Activated CD4-positive, alpha-beta T cell treated with anti-CD3 and anti-CD28 coated beads for 36 hours (primary cell): ENCODE measurements at regions not wholly inside any gene's neighbourhood (a gene's known extent, or its start where the extent isn't known, plus 50 kb on each side); places are given as distances from the start of the nearest gene placed in this dataset.

Source experiments
- ATAC-seq: fragments of 200-7000 bp; cut with Tn5 transposase; one replicate; pipeline ENCODE4 v1.10.0; 2021; ENCODE audit warnings: mild to moderate bottlenecking, moderate library complexity
- CTCF ChIA-PET: fragments of 350-600 bp; sonication (Branson Sonifier 250); formaldehyde crosslinking; loops from one replicate; lab custom pipeline; 2021; ENCODE audit warnings: antibody characterized with exemption; lab: Charles Lee
- POLR2A ChIA-PET: fragments of 350-600 bp; sonication (Branson Sonifier 250); formaldehyde crosslinking; loops from one replicate; lab custom pipeline; 2021; ENCODE audit warnings: antibody characterized with exemption, inconsistent platforms; lab: Charles Lee
- DNase-seq: peaks from one replicate; pipeline ENCODE4 v3.0.0-alpha.2; 2020
- H3K27ac Mint-ChIP-seq: one replicate; pipeline ENCODE4 v1.8.0; 2021; ENCODE audit warnings: mixed read lengths
- H3K27me3 Mint-ChIP-seq: one replicate; pipeline ENCODE4 v1.8.0; 2021; ENCODE audit warnings: mixed read lengths
- H3K36me3 Mint-ChIP-seq: one replicate; pipeline ENCODE4 v1.8.0; 2021; ENCODE audit warnings: low read depth, mixed read lengths
- H3K4me1 Mint-ChIP-seq: one replicate; pipeline ENCODE4 v1.8.0; 2021; ENCODE audit warnings: mixed read lengths
- H3K4me3 Mint-ChIP-seq: one replicate; pipeline ENCODE4 v1.8.0; 2021; ENCODE audit warnings: mild to moderate bottlenecking, moderate library complexity, mixed read lengths
- H3K9me3 Mint-ChIP-seq: one replicate; pipeline ENCODE4 v1.8.0; 2021; ENCODE audit warnings: low read depth, mixed read lengths
- intact Hi-C, 2 experiments: fragments of 100-400 bp; cut with DNase I in 1 of 2; cut with micrococcal nuclease in 1 of 2; formaldehyde crosslinking; loops; one replicate each; pipeline versions ENCODE4 v1.14.2 to v1.15.1; 2022 to 2024; cut with DNase I, micrococcal nuclease

DNA sequence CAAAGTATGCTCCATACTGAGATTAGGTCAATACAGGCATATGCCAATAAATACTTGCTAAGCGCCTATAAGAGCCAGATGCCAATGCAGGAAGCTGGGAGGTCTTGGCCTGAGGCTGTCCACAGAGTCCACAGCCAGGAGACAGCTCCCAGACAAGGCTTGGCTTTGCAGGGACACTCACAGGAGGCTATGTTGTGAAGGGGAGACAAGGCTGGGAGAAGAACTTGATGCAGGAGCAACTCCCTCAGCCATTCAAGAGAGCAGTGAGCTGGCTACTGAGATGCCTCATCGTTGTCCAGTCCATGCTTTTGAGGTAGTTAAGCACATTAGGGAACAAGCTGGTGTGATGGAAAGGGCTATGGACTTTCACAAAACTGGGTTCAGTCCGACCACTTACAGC lies 891.5 kb downstream of the TBC1D22A start:
- intact Hi-C loops = no loop called here
- no peak for ATAC-seq
- Mint-ChIP-seq H3K9me3 (peaks cover 4% of the 10 kb centered on the region), H3K4me1 (no peaks in the 10 kb centered on the region), H3K27ac (no peak overlapping the region), H3K27me3 (peaks cover 5% of the 10 kb centered on the region), H3K4me3 (no peak overlapping the region), H3K36me3 (no peaks in the 10 kb centered on the region)
- DNase-seq = no peak
- POLR2A ChIA-PET = no interaction called here
- CTCF ChIA-PET = no interaction called here

GRCh38 chr22:47651216-47651987 lies 889.0 kb downstream of the TBC1D22A start:
- CTCF ChIA-PET = no interaction called here
- H3K27ac Mint-ChIP-seq = no peak overlapping the region
- H3K36me3 Mint-ChIP-seq = no peaks in the 10 kb centered on the region
- no peaks in the 10 kb centered on the region for H3K9me3 Mint-ChIP-seq
- no peak for ATAC-seq
- intact Hi-C loops = no loop called here
- POLR2A ChIA-PET = no interaction called here
- H3K27me3 Mint-ChIP-seq = peaks cover 3% of the 10 kb centered on the region
- H3K4me3 Mint-ChIP-seq = no peak overlapping the region
- H3K4me1 Mint-ChIP-seq = no peaks in the 10 kb centered on the region
- DNase-seq = no peak

DNA sequence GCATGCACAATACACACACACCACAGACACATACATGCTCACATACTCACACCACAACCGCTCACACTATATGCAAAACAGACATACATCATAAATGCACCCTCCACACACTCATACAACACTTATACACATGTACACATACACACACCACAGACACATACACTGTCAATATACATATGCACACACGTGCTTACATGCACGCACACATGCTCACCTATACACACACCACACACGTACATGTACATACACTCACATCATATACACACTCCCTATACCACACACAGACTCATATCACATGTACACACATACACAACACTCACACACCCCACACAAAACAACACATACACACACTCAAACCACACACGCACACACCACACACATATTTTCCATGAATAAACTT lies 885.3 kb downstream of the TBC1D22A start:
- ATAC-seq (no peak), DNase-seq (no peak)
- CTCF ChIA-PET = no interaction called here
- H3K4me3 Mint-ChIP-seq = no peak overlapping the region
- intact Hi-C loops = no loop called here
- no peak overlapping the region for H3K27ac Mint-ChIP-seq
- no peaks in the 10 kb centered on the region for H3K4me1 Mint-ChIP-seq
- POLR2A ChIA-PET = no interaction called here
- no peaks in the 10 kb centered on the region for H3K36me3 Mint-ChIP-seq
- H3K27me3 Mint-ChIP-seq = peaks cover 3% of the 10 kb centered on the region
- H3K9me3 Mint-ChIP-seq = no peaks in the 10 kb centered on the region

- CTCF ChIA-PET = no interaction called here
- DNase-seq (no peak), ATAC-seq (no peak)
- no peak overlapping the region for H3K27ac Mint-ChIP-seq
- peaks cover 3% of the 10 kb centered on the region for H3K27me3 Mint-ChIP-seq
- no peaks in the 10 kb centered on the region for H3K36me3 Mint-ChIP-seq
- POLR2A ChIA-PET = no interaction called here
- H3K4me1 Mint-ChIP-seq = no peaks in the 10 kb centered on the region
- no peaks in the 10 kb centered on the region for H3K9me3 Mint-ChIP-seq
- intact Hi-C loops = no loop called here
- no peak overlapping the region for H3K4me3 Mint-ChIP-seq
Measured at GRCh38 chr22:47647181-47647580, 884.7 kb downstream of the TBC1D22A start.

DNA sequence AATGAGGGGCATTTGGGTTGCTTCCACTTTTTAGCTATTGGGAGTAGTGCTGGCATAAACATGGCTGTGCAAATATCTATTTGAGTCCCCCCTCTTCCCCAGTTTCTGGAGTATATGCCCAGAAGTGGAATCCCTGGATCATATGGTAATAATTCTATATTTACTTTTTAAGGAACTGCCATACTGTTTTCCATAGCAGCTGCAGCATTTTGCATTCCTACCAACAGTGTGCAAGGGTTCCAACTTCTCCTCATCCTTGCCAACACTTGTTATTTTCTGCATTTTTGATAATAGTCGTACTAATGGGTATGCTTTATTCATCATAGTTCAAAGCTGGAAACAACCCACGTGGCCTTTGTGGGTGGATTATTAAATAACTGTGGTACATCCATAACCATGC lies 883.5 kb downstream of the TBC1D22A start:
- H3K9me3 Mint-ChIP-seq = no peaks in the 10 kb centered on the region
- no peaks in the 10 kb centered on the region for H3K4me1 Mint-ChIP-seq
- H3K36me3 Mint-ChIP-seq = no peaks in the 10 kb centered on the region
- DNase-seq = no peak
- POLR2A ChIA-PET = no interaction called here
- intact Hi-C loops = no loop called here
- CTCF ChIA-PET = no interaction called here
- no peak overlapping the region for H3K27ac Mint-ChIP-seq
- no peaks in the 10 kb centered on the region for H3K27me3 Mint-ChIP-seq
- no peak overlapping the region for H3K4me3 Mint-ChIP-seq
- no peak for ATAC-seq

- Mint-ChIP-seq H3K27me3 (no peaks in the 10 kb centered on the region), H3K36me3 (no peaks in the 10 kb centered on the region), H3K4me1 (no peaks in the 10 kb centered on the region), H3K27ac (no peak overlapping the region), H3K9me3 (peaks cover 1% of the 10 kb centered on the region), H3K4me3 (no peak overlapping the region)
- ATAC-seq (no peak), DNase-seq (no peak)
- CTCF ChIA-PET = no interaction called here
- POLR2A ChIA-PET = no interaction called here
- intact Hi-C loops = no loop called here
Measured at GRCh38 chr22:47645450-47645914, 883.0 kb downstream of the TBC1D22A start.

DNA sequence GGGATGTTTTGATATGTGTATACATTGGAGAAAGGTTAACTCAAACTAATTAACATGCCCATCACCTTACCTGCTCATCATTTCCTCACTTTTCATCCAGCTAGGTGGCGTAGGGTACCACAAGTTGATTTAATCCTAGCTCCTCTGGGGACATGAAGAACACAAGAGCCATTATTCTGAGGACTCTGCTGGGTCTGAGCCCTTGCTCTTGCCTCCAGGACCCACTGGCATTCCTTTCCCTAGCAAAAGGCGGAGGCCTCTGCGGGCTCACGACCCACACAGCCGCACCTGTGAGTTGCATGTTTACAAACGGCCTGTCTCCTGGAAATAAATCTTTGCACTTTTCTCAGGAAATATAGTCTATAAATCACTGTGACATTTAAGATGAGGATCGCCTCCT lies 871.9 kb downstream of the TBC1D22A start:
- no peak for DNase-seq
- Mint-ChIP-seq H3K4me3 (no peak overlapping the region), H3K27ac (no peak overlapping the region), H3K27me3 (peaks cover 19% of the 10 kb centered on the region), H3K4me1 (no peaks in the 10 kb centered on the region), H3K9me3 (peaks cover 15% of the 10 kb centered on the region), H3K36me3 (peaks cover 4% of the 10 kb centered on the region)
- no peak for ATAC-seq
- POLR2A ChIA-PET = no interaction called here
- CTCF ChIA-PET = no interaction called here
- intact Hi-C loops = no loop called here

DNA sequence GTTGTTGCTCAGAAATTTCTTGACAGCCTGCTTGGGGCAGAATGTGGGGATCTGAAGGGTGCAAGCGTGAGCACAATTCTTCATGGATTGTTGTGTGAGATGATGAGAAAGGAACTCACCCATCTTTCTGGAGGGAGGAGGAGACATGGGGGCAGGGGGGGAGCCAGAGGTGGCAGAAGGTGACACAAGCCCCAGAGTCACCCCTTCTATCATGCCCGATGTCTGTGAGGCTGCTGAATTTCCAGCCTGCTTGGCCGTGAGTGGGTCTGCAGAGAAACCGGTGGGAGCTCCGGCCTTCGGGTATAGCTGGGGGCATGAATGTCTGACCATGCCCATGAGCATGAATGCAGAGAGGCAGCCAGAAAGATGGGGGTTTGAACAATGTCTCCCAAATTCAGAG lies 870.7 kb downstream of the TBC1D22A start:
- no peak for DNase-seq
- ChIA-PET CTCF (no interaction called here), POLR2A (no interaction called here)
- Mint-ChIP-seq H3K27ac (no peak overlapping the region), H3K4me1 (no peaks in the 10 kb centered on the region), H3K9me3 (peaks cover 11% of the 10 kb centered on the region), H3K27me3 (peaks cover 15% of the 10 kb centered on the region), H3K4me3 (no peak overlapping the region), H3K36me3 (peaks cover 4% of the 10 kb centered on the region)
- no peak for ATAC-seq
- intact Hi-C loops = no loop called here

DNA sequence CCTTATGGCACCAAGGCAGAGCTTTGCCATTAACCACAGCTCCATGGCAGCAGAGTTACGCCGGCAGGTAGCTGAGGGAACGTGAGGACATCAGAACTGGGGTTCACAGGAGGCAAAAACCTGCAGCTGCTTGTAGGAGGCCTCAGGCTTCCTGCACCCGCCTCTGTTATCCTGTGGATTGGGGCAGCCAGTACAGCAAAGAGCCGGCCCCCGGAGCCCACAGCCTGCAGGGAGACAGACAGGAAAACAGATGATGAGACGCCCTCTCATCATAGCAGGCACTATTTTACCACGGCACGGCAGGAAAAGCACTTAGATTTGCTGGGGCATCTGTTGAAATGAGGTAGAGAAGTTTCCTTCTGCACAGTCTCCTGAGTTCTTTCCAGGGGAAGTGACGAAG lies 870.3 kb downstream of the TBC1D22A start:
- CTCF ChIA-PET = no interaction called here
- ATAC-seq (no peak), DNase-seq (no peak)
- Mint-ChIP-seq H3K27me3 (peaks cover 15% of the 10 kb centered on the region), H3K4me3 (no peak overlapping the region), H3K27ac (no peak overlapping the region), H3K9me3 (peaks cover 9% of the 10 kb centered on the region), H3K36me3 (peaks cover 3% of the 10 kb centered on the region), H3K4me1 (no peaks in the 10 kb centered on the region)
- POLR2A ChIA-PET = no interaction called here
- intact Hi-C loops = no loop called here

GRCh38 chr22:47631571-47632102 lies 869.2 kb downstream of the TBC1D22A start:
- Mint-ChIP-seq H3K4me1 (no peaks in the 10 kb centered on the region), H3K9me3 (peaks cover 3% of the 10 kb centered on the region), H3K27ac (no peak overlapping the region), H3K36me3 (no peaks in the 10 kb centered on the region), H3K4me3 (no peak overlapping the region), H3K27me3 (peaks cover 12% of the 10 kb centered on the region)
- intact Hi-C loops = no loop called here
- DNase-seq (no peak), ATAC-seq (no peak)
- ChIA-PET CTCF (no interaction called here), POLR2A (no interaction called here)

DNA sequence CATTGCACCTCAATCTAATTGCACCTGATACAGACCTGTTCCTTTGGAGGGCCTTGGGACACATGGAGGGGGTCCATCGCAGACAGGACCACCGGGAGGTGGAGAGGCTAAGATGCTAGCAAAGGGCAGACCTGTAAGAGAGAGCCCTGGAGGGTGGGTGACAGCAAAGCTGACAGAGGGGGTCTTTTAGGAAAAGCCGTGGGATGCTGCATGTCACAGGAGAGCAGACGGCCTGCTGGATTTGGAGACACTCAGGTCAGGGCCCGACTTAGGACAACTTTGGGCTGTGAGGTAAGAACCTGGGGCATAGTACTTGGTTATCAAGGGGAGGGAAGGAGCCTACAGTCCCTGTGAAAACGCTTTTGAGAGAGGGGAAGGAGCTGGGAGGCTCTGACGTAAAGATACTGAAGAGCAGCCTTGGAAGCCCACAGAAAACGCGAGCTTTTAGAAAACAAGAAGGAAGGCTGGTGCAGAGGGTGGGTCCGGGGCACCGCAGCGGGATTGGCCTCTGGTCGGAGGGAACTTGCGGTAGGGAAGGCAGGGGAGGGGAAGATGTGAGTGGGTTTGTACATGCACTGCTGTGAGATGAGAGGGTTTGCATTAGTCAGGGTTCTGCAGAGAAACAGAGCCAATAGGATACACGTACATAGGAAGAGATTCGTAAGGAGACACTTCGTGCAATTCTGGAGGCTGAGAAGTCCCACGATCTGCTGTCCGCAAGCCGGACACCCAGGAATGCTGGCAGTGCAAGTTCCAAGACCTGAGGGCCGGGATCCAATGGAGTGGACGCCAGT lies 868.5 kb downstream of the TBC1D22A start:
- Mint-ChIP-seq H3K27me3 (peaks cover 9% of the 10 kb centered on the region), H3K4me1 (no peaks in the 10 kb centered on the region), H3K4me3 (no peak overlapping the region), H3K27ac (no peak overlapping the region), H3K9me3 (peaks cover 2% of the 10 kb centered on the region), H3K36me3 (no peaks in the 10 kb centered on the region)
- no peak for DNase-seq
- ChIA-PET POLR2A (no interaction called here), CTCF (no interaction called here)
- intact Hi-C loops = no loop called here
- no peak for ATAC-seq
